ACC112 (cell line): ENCODE measurements at regions not wholly inside any gene's neighbourhood (a gene's known extent, or its start where the extent isn't known, plus 50 kb on each side); places are given as distances from the start of the nearest gene placed in this dataset.

Source experiments
- H2AFZ ChIP-seq: fragments of 200-600 bp; sonication (generic); one replicate; pipeline ENCODE4 v1.6.0; 2017; ENCODE audit warnings: antibody characterized with exemption, low read length; ENCODE audit not compliant: unreplicated experiment
- H3K27ac ChIP-seq: fragments of 200-600 bp; sonication (generic); 2 replicates; pipeline ENCODE4 v1.5.1; 2014; ENCODE audit warnings: low read depth, mild to moderate bottlenecking, antibody characterized with exemption, low read length, moderate library complexity
- H3K27me3 ChIP-seq: fragments of 200-600 bp; sonication (generic); 2 replicates; pipeline ENCODE4 v1.6.1; 2014; ENCODE audit warnings: mild to moderate bottlenecking, antibody characterized with exemption, low read length, moderate library complexity, mixed read lengths; ENCODE audit not compliant: insufficient read depth
- H3K36me3 ChIP-seq: fragments of 200-600 bp; sonication (generic); 2 replicates; pipeline ENCODE4 v1.6.1; 2016; ENCODE audit warnings: mild to moderate bottlenecking, antibody characterized with exemption, low read length, moderate library complexity, mixed read lengths; ENCODE audit not compliant: insufficient read depth
- H3K4me1 ChIP-seq: fragments of 200-600 bp; sonication (generic); one replicate; pipeline ENCODE4 v1.6.1; 2016; ENCODE audit warnings: low read length, mixed read lengths; ENCODE audit not compliant: insufficient read depth, unreplicated experiment, control insufficient read depth
- H3K4me3 ChIP-seq: fragments of 200-600 bp; sonication (generic); 2 replicates; pipeline ENCODE4 v1.5.1; 2014; ENCODE audit warnings: mild to moderate bottlenecking, low read depth, low read length
- H3K79me2 ChIP-seq: fragments of 200-600 bp; sonication (generic); one replicate; pipeline ENCODE4 v1.6.0; 2016; ENCODE audit warnings: low read length; ENCODE audit not compliant: control insufficient read depth, unreplicated experiment, insufficient read depth

DNA sequence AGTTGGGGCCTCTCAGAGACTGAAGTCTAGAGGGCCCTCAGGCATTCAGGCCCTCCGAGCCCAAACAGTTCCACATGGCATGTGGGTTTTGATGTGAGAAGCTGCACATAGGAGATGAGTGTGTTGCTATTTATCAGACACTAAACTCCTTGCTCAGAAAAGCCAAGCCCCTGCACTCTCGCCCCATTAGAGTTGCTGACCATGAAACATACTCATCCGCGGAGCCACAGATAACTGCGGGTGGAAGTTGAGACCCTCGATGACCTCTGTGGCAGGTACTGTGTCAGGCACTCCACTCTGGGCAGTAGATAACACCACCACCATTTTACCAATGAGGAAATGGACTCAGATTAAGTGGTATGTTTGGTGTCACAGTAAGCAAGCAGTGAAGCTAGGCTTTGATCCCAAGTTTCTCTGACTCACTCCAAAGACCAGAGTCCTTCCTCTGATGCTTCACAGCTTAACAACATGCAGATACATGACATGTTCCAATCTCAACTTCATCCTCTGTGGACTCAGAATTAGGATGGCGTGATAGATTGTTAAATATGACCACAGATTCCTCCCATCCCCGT lies 202.1 kb downstream of the ADAMTS15 start:
- H3K4me3 ChIP-seq, result no peak overlapping the region
- no peak overlapping the region for H2AFZ ChIP-seq
- H3K27ac ChIP-seq, result no peak overlapping the region
- no peaks in the 10 kb centered on the region for H3K36me3 ChIP-seq
- no peaks in the 10 kb centered on the region for H3K27me3 ChIP-seq
- no peaks in the 10 kb centered on the region for H3K79me2 ChIP-seq
- H3K4me1 ChIP-seq, result peaks cover 43% of the 10 kb centered on the region

DNA sequence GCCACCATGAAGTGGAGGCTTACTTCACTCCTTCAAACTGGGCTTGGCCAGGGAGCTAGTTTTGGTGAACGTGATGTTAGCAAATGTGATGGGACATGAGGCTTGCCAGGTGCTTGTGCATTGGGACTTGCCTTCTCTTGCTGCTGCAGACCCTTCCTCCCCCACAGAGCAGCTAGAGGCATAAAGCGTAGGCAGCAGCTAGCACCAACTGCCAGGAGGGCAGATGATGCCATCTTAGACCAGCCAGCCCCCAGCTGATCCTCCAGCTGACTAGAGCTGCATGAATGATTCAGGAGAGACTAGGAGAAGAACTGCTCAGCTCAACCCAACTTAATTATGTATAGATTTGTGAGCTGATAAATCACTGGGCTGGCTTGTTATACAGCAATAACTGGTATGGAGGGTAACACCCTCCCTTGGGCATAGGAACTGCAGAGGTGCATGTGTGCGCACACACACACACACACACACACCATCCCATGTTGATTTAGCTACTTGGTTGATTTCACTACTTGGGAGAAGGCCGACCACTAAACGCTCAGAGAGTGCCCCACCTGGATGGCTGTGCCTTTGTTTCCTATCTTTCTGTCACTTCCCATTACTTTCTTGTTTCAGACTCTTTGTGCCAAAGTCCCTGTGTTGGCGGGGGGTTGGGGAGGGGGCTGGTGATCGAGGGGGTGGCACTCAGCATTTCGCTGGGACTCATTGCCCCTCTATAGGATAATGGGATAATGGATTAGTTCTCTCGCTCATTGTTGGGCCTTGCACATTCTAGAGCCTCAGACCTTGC lies 202.8 kb downstream of the ADAMTS15 start:
- no peak overlapping the region for H2AFZ ChIP-seq
- no peaks in the 10 kb centered on the region for H3K36me3 ChIP-seq
- no peak overlapping the region for H3K4me3 ChIP-seq
- peaks cover 36% of the 10 kb centered on the region for H3K4me1 ChIP-seq
- H3K27me3 ChIP-seq, result no peaks in the 10 kb centered on the region
- no peaks in the 10 kb centered on the region for H3K79me2 ChIP-seq
- no peak overlapping the region for H3K27ac ChIP-seq

DNA sequence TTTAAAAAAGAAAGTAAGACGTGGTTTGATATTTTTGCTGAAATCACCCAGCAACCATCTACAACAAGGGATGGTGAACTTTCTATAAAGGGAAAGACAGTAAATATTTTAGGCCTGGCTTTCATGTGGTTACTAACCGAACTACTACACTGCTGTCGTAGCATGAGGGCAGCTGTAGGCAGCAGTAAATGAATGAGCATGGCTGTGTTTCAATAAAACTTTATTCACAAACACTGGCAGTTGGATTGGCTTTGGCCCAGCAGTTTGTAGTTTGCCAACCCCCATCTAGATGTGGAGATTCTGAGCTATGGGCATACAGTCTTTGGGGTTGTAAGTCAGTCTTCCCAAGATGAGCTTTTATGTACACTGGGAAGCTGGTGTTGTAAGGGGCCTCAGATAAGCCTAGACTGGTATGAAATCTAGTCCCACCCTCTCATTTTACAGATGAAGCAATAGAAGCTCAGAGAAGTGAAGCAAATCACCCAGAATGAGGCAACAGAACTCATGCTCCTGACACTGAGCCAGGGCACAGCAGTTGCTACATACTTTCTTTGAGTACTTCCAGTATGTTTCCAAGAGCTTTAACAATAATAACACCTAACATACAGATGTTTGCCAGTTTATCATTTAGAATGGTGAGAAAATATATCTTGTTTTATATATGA lies 204.4 kb downstream of the ADAMTS15 start:
- Histone ChIP-seq H3K79me2 (no peaks in the 10 kb centered on the region), H3K36me3 (no peaks in the 10 kb centered on the region), H3K27ac (peak overlapping the region; percentile 74)

DNA sequence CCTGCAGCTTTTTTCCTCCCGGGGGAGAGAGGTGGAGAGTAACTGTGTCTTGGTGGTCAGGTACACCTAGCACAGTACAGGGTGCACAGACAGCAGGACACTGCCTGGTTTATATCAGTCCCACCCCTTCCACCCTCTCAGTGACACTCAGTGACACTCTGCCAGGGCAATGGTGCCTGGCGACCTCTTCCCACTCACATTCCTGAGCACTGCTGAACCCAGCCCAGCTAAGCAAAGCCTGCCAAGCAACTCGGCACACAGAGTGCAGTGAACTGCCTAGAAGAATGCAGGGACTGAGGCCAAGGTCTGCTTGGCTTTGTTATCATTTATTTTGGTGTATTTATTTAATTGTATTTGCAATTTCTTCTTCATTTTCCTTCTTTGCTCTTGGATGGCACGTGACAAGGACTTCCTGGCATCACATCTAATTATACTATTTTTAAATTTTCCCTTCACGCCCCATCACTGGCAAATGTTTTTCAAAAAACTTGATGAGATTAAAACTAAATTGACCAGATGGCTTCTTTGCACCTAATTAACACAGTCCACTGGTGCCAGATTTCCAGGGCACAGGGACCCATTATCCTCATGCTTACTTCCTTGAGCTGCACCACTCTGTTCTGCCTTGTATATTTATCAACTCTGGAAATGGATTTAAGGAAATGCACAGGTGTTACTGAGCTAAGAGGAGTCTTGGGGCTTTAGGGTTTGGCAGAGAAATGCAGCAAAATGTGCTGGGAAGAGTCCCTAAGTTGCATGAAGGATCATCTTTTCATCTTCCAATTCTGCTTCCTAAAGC lies 205.6 kb downstream of the ADAMTS15 start:
- Histone ChIP-seq H3K36me3 (no peaks in the 10 kb centered on the region), H3K4me1 (peaks cover 21% of the 10 kb centered on the region)

More for the DNA sequence above, 204.4 kb downstream of the ADAMTS15 start:
- peak overlapping the region; percentile 17; the same call in 1 of the 2 replicates for H3K4me3 ChIP-seq
- H2AFZ ChIP-seq, result peak overlapping the region; percentile 32
- H3K4me1 ChIP-seq, result peaks cover 21% of the 10 kb centered on the region
- H3K27me3 ChIP-seq, result no peaks in the 10 kb centered on the region

DNA sequence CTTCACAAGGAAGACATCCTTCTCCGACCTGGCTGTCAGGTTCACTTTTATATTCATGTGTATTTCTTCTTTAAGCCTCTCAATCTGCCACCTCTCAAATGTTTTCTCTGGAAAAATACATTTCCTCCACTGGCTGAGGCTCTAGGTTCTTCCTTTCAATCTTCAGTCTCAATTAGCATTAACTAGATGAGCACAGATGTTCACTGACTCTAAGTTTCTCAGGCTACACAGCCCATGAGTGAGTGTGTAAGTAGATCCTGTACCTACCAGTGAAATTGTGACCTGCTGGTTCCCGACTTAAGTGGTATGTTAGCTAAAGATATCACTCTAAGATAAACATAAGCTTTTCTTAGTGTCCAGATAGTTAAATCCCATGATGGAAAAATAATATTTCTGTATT lies 206.9 kb downstream of the ADAMTS15 start:
- H3K27ac ChIP-seq, result no peak overlapping the region

More for the DNA sequence above, 205.6 kb downstream of the ADAMTS15 start:
- Histone ChIP-seq H3K4me3 (peak overlapping the region; percentile 17; the same call in 1 of the 2 replicates), H3K27me3 (no peaks in the 10 kb centered on the region), H3K27ac (peak overlapping the region; percentile 74; the same call in 1 of the 2 replicates), H3K79me2 (no peaks in the 10 kb centered on the region), H2AFZ (no peak overlapping the region)

DNA sequence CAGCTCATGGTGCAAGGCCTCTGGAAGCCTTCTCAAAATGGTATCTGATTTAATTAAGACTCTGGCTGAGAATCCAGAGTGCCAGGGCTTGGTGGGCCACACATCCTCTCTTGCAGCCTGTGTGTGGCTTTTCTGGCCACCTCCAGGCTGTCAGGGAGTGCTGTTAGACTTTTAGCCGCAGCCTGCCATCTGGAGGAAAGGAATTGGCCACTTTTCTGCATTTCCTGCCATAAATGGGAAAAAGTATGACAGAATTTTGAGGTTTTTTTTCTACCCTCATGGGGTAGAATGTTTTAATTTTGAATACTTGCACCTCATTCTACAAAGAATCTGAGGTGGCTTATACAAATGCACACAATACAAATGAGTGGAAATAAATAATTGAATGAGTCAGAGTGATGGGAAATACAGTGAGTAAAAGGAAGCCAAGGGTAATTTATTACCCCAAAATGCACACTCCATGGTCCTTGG lies 218.4 kb downstream of the ADAMTS15 start:
- Histone ChIP-seq H3K27ac (no peak overlapping the region), H3K4me1 (peaks cover 9% of the 10 kb centered on the region), H3K79me2 (no peaks in the 10 kb centered on the region), H2AFZ (no peak overlapping the region), H3K4me3 (no peak overlapping the region), H3K36me3 (no peaks in the 10 kb centered on the region), H3K27me3 (no peaks in the 10 kb centered on the region)

More for the DNA sequence above, 206.9 kb downstream of the ADAMTS15 start:
- H3K79me2 ChIP-seq, result no peaks in the 10 kb centered on the region
- no peak overlapping the region for H3K4me3 ChIP-seq
- no peak overlapping the region for H2AFZ ChIP-seq
- H3K27me3 ChIP-seq, result no peaks in the 10 kb centered on the region
- no peaks in the 10 kb centered on the region for H3K36me3 ChIP-seq
- peaks cover 21% of the 10 kb centered on the region for H3K4me1 ChIP-seq

DNA sequence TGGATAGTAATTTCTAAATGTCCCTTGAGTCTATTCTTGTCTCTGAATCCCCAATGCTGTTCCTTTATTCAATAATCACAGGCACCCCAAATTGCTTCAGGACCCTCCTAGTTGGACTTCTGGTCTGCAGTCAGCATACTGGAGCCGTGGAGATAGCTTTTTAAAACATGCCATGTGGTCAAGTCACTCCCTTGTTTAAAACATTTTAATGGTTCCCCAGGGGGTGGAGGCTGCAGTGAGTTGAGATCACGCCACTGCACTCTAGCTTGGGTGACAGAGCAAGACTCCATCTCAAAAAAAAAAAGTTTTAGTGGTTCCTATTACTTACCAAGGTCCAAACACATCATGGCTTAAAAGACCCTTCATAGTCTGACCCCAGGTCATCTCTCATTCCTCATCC lies 220.3 kb downstream of the ADAMTS15 start:
- H3K27me3 ChIP-seq, result no peaks in the 10 kb centered on the region
- no peak overlapping the region for H3K4me3 ChIP-seq
- no peak overlapping the region for H3K27ac ChIP-seq
- H3K36me3 ChIP-seq, result no peaks in the 10 kb centered on the region
- H2AFZ ChIP-seq, result no peak overlapping the region
- no peaks in the 10 kb centered on the region for H3K79me2 ChIP-seq
- H3K4me1 ChIP-seq, result peaks cover 22% of the 10 kb centered on the region

DNA sequence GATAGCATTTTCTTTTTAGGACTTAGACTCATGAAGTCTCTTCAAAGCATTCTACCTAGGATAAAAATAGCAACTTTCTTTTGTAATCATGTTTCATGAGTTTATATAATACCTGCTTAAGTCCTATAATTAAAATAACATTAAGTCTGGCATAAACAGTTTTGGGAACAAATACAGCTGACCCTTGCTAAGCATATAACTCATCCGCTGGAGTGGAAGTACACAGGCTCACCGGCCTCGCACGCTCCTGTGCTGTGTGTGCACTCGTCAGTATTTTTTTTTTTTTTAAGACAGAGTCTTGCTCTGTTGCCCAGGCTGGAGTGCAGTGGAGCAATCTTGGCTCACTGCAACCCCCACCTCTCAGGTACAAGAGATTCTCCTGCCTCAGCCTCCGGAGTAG lies 221.8 kb downstream of the ADAMTS15 start:
- H3K27ac ChIP-seq, result no peak overlapping the region
- H3K27me3 ChIP-seq, result no peaks in the 10 kb centered on the region
- H3K36me3 ChIP-seq, result no peaks in the 10 kb centered on the region
- H3K79me2 ChIP-seq, result no peaks in the 10 kb centered on the region
- no peak overlapping the region for H3K4me3 ChIP-seq
- H3K4me1 ChIP-seq, result peaks cover 30% of the 10 kb centered on the region
- no peak overlapping the region for H2AFZ ChIP-seq

DNA sequence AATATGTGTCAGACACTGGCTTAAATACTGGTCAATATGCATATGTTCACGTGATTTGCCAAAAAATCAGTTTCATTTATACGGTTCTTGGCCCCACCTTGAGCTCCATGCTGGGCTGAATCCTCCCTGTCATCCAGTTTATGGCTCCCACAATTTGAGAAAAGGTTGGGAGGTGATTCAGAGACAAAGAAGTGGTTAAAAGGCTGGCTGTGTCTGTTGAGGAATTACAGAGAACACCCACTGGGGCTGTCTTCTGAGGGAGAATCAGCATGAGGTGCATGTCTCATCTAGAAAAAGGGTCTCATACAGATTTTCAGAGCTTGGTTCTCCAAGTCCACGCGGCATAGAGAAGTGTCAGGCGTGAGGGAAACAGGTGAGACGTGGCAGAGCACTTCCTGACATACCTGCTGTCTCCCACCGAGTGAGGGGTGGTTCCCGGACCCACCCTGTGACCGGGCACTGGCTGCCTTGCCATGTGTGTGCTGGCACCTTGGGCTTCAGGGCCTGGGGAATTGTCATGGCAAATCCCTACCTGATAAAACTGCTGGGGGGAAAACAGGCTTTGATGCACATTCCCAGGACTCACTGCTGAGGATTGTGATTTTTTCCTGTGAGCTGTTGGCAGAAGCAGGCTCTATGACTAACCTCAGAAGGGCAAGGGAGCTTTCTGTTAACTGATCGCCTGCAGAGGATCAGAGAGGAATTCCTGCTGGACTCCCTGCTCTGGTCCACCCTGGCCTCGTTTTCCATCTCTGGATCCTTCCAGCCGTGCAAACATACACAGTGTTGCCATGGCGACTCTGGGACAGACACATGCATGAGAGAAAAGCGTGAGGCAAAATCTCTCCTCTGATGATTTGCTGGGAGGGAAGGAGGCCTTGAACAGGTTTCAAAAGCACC lies 223.6 kb downstream of the ADAMTS15 start:
- no peak overlapping the region for H2AFZ ChIP-seq
- peak overlapping the region; percentile 49 for H3K27ac ChIP-seq

More for the DNA sequence above, 223.6 kb downstream of the ADAMTS15 start:
- H3K79me2 ChIP-seq, result no peaks in the 10 kb centered on the region
- no peaks in the 10 kb centered on the region for H3K27me3 ChIP-seq
- H3K4me3 ChIP-seq, result no peak overlapping the region
- peaks cover 43% of the 10 kb centered on the region for H3K4me1 ChIP-seq
- no peaks in the 10 kb centered on the region for H3K36me3 ChIP-seq
